CD4-positive, alpha-beta T cell treated with Interleukin-15 for 1 hour (primary cell): ENCODE measurements at regions not wholly inside any gene's neighbourhood (a gene's known extent, or its start where the extent isn't known, plus 50 kb on each side); places are given as distances from the start of the nearest gene placed in this dataset.
"Not testable (repeated sequence)": the region's sequence is repeated elsewhere in the genome, so short reads cannot be mapped to it uniquely, and the experiment has no call there.

Experiments used
- DNase-seq: peaks from one replicate; pipeline ENCODE4 v3.0.0-alpha.2; 2020

DNA sequence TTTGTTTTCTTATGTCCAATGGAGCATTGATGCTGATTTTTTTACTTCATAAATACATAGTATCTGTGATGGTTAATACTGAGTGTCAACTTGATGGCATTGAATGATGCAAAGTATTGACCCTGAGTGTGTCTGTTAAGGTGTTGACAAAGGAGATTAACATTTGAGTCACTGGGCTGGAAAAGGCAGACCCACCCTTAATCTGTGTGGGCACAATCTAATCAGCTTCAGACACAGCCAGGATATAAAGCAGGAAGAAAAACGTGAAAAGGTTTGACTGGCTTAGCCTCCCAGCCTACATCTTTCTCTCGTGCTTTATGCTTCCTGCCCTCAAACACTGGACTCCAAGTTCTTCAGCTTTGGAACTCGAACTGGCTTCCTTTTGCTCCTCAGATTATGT lies 230.6 kb upstream of the SPRY1 start:
- no peak for DNase-seq

DNA sequence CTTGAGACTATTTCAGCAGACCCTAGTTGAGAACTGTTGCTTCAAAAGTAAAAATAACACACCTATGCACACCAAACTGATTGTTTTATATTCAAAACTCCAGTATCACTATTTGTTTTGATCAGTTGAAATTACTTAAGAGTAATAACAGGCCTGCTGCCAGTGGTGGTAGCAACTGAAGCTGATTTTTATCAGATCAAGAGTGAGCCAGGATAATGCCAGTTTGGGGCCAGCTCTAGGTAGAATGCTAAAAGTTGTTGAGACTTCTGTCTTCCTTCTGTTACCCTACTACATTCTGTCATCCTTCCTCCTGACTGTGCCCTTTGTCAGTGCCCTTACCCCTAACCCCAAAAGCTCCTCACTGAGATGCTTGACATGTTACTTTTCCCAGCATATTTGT lies 228.7 kb upstream of the SPRY1 start:
- DNase-seq = no peak

DNA sequence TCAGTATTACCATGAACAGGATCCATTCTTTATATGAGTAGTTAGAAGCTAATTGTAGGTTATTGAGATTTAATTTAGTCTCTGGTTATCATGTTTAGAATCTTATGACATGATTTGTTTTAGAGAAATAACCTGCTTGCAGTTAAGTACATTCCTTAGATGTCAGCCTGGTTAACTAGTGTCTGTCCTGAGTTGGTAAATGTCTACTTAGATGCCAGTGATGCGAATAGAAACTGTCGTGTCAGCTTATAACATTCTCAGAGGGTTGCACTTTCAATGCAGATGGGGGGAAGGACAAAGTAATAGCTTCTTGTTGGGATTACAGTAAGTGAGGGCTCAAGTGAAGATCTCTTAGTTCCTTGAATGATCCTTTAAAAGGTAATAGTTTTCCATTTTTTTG lies 227.8 kb upstream of the SPRY1 start:
- DNase-seq = no peak

DNA sequence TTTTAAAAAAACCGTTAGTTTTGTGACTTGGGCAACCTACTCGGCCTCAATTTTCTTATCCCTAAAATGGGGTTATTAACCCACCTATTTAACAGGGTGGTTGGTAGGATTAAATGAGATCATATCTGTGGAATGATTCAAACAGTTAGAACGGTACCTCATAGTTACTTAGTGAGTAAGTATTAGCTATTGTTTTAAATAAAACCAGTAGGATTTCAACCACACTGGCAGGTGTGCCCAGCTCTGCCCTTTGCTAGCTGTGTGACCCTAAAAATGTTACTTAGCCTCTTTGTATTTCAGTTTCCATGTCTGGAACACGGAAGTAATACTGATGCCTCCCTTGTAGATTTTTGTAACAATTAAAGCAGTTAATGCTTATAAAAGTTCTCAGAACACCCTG lies 225.8 kb upstream of the SPRY1 start:
- DNase-seq = no peak

DNA sequence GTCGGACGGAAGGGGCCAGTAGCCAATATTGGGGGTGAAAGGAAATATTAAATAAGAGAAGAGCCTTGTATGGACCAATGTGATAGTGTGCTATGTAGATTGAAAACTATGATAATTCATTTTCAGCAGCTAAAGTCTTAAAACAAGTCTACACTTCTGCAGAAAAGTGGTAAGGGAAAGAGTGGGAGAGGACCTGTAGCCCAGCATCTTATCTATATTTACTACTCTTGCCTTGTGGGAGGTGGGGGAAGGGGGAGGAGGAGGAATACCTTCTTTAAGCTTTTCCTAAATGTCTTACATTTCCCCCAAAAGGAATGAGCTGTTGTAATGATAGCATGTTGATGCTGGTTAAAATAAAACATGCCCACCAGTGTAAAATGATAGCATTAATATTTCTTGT lies 220.0 kb upstream of the SPRY1 start:
- DNase-seq = no peak

DNA sequence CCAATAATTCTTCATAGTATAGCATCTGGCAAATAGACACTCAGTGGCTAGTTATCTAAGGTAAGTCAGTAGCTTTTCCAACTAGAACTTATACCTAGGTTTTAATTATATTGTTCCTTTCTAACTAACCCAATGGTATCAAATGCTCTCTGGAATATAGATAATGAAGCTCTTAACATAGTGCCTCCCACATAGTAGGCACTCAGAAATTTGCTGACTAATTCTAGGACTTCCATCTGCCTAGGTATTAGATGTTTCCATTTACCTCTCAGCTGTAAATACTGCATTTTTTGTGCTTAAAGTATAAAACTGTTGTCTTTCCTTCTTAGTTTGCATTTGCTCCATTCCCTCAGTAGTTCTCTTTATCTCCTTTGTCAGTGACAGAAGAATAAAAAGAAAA lies 214.3 kb upstream of the SPRY1 start:
- no peak for DNase-seq

DNA sequence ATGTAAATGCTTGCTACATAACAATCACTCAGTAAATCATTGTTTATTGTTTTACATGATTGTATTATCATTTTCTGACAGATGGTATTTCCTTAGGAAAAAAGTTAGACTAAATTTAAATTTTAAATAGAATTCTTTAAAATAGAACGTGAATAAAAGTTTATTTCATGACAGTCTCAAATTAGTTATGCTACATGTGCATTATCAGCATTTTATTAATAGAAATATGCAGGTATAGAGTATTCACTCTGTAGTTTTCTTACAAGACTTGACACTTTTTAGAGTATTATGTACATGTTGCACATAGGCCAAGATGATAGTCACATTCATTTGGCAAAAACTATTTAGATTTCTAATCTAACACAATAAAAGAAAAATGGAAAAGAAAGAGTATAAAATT lies 213.3 kb upstream of the SPRY1 start:
- DNase-seq = no peak

DNA sequence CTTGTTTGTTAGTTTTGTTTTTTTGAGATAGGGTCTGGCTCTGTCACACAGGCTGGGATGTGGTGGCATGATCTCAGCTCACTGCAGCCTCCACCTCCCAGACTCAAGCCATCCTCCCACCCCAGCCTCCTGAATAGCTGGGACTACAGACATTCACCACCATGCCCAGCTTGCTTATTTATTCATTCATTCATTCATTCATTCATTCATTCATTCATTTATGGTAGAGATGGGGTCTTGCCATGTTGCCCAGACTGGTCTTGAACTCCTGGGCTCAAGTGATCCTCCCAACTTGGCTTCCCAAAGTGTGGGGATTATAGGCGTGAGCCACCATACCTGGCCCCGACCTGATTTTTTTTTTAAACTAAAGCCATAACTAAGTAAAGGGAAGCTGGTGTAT lies 212.8 kb upstream of the SPRY1 start:
- not testable (repeated sequence) for DNase-seq

DNA sequence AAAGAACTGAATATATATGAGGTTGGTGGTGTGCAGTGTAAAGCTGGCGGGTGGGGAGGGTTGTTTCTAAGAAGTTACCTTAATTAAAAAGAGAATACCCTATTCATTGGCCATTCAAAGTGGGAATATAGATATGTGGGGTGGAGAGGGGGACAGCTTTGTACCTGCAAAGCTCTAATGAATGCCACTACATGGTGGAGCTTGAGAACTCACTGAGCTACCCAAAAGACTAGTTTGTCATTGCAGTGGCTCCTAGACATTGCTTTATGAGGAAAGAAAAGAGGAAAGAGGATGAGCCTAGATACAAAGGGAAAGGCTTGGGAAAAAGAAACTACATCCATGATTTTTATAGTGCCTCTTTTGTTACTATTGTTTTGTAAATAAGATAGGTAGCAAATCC lies 209.9 kb upstream of the SPRY1 start:
- no peak for DNase-seq

DNA sequence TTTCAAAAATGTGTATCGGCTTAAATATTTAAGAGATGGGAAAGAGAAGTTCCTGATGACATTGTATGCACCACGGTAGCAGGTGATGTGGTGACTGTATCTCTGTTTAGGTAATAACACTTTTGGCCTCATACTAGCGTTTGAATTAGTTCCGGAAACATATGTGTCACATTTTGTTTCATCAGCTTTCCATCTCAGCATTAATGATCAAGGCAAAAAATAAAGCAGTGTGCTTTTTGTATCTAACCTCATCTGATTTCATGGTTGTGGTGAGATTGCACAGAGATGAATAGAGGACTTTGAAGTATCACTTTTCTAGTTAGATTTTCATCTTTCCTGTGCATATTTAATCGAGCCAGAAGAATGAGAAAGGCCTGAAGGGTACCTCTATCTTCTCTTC lies 206.4 kb upstream of the SPRY1 start:
- no peak for DNase-seq

DNA sequence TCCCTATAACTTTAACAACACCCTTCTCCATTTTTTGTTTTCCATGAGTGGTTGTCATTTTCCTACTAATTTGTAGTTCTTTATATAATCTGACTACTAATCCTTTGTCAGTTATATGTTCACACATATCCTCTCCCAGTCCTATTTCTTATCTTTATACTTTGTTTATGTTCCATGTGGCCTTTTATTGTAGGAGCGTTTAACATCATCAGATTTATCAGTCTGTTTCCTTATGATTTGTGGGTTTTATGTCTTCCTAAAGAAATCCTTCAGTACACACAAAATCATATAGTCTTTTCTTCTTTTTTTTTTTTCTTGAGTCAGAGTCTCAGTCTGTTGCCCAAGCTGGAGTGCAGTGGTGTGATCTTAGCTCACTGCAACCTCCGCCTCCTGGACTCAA lies 204.9 kb upstream of the SPRY1 start:
- DNase-seq = no peak

DNA sequence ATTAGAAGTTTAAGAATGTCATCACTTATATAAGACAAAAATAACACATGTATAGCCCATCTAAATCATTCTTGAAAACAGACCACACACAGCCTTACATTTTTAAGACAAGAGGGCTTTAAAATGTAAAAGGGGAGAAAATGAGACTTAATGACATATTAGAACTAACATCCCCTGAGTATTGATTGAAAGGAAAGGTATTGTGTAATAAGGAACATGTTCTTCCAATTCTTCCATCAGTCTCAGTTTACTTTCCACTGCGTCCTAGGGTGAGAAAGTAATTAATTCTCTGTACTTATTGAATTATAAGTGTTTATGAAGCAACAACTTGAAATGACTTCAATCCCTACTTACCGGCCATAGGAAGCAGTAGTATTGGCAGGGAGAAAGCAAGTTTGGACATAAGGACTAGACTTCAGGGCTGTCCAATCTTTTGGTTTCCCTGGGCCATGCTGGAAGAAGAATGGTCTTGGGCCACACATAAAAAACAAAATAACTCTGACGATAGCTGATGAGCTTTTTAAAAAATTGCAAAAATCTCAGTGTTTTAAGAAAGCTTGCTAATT lies 202.7 kb upstream of the SPRY1 start:
- DNase-seq = no peak

DNA sequence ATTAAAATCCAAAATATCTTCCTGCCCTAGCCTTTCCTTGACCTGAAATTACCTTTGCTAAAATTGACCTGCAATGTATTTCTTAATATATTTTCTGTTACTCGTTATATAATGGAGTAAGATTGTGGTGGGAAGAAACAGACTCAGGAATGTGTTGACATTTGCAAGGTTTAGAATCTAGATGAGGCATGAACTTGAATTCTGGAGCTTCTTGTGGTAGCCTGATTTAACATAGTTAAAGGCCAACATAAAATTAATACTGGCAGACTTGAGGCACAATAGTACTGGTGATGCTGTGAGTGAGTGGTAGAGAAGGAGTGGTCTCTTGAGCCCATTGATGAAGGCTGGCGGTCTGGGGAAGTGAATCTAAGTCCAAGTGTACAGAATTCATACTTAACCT lies 197.9 kb upstream of the SPRY1 start:
- no peak for DNase-seq

DNA sequence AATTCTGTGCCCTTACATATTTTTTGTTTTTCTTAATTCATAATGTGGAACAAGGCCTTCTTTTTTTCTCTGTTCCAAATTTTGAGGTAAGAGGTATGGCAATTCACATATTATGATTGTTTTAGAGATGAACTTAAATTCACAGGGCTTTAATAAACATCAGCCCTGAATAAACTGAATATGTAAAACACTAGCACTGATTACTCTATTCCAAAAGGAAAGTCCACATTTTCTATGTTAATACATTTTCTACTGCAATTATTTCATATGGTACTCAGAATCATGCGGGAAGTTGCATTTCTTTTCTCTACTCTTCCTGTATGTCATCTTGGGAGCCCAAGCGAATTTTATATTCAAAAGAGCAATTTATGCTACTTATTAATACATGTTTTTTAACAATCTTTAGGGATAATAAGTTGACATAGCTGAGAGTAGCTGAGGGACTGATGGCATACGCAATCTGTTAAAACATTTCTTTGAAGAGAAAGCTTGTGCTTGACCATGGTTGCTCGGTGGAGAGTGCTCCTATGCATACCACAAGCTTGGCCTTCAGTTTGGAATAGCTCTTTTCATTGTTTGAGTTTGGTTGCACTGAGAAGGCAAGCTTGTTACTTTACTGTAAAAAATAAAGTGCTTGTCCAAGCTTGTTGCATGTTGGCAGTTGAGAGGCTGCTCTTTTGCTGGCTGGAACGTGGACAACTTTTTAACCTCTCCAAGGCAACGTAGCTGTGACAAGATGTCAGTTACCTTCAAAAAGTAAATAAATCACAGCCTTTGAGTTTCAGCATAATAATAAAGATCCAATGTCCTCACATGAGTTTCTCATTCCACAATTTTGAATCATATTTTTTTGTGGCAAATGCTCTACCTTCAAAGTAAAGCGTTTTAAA lies 196.3 kb upstream of the SPRY1 start:
- no peak for DNase-seq

DNA sequence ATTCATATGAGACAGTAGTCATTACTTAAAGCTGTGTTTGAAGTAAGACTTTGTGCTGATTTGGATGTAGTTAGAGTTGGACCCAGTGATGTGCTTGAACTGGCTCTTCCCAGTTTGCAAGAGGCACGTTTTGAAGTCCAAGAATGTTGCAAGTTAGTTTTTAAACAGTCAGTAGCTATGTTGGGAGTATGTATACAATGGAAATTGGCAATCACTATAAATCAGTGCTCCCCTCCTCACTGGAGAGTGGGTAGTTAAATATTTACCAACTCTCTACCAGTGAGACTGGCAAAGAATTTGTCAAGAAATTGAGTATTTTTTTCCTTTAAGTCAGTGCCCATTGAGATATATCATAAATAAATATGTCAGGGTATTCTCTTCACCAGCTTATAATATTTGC lies 191.9 kb upstream of the SPRY1 start:
- no peak for DNase-seq

DNA sequence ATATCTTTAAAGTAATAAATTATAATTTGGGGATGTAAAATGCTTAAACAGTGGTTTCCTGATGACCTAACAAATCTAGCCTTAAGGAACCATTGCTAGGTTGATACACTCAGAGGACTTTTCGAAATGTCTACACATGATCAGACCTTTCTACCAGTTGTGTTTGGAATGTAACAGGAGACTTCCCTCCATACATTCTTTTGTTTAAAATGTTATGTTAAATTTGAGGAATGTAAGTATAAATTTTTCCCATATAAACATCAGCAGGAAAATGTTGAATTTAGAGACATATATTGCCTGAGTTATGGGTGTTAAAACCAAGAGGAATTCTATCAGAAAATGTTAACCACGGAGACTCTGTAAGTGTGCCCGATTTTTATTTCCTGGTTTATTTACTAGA lies 190.6 kb upstream of the SPRY1 start:
- DNase-seq = no peak

DNA sequence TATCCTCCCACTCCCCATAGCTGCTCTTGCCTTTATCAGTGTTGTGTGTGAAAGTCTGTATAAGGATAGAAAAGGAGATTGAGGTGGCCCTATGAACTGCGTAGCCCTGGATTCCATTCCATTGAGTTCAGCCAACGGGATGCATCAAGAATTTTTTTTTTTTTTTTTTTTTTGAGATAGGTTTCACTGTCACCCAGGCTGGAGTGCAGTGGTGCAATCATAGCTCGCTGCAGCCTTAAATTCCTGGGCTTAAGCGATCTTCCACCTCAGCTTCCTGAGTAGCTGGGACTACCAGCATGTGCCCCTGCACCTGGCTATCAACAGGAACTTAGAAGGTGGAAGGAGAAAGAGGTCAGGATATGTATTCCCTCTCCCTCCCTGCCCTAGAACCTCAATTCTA lies 187.2 kb upstream of the SPRY1 start:
- DNase-seq = no peak

DNA sequence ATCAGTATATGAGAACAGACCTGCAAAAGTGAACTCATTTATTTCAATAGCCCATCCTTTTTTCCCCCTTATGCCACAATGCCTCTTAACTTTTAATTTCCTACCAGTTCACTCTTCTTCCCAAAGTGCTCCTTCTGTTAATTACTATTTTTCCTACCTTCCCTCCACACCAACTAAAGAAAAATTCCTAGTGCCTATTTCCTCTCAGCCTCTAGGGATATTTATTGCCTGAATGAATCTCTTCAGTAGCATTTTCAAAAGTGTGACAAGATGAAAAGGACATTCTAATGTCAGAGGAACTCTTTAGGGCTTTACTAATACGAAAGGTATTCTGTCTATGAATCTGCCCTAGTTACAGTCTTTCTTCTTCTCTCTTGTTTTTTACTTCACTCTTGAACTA lies 181.1 kb upstream of the SPRY1 start:
- DNase-seq = no peak

DNA sequence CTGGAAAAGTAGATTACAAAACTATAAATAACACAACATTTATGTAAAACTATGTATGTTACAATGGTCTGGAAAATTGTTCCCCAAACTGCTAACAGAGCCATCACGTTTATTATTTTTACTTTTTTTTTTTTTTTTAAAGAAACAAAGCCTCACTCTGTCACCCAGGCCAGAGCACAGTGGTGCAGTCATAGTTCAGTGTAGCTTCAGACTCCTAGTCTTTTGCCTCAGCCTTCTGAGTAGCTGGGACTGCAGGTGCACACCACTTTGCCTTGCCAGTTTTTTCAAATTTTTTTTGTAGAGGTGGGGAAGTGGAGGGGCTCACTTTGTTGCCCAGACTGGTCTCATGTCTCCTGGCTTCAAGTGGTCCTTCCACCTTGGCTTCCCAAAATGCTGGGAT lies 180.1 kb upstream of the SPRY1 start:
- no peak for DNase-seq

DNA sequence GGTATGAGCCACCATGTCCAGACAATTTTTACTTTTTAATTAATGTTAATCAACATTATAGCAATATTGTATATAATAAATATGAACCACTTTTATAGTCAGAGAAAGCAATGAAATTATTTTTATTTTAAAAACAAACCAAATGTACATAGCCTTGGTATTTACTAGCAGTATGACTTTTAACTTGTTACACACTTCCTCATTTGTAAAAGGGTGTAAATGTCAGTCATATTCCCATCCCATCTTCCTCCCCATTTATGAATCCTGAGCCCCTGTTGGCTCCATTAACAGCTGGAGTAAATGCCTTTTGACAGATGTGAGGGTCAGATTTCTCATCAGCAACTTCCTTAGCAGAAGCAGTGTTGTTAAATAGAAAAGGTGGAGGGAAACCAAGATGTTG lies 179.6 kb upstream of the SPRY1 start:
- no peak for DNase-seq

DNA sequence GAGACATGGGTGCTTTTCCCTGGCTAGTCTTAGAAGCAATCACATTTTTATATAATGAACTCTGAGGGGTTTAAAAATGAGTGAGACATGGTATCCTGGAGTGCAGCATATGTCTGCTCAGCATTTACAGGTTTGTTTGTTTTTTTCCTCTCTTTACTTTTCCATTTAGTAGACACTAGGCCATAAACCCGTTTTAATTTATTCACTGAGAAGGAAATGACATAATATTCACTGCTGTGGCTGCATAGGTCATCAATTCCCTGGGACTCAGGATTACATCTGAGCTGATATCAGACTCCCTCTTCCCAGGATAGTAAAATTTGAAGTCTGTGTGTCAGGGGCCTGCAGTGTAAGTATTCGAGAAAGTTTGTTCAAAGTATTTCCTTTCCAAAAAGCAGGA lies 178.9 kb upstream of the SPRY1 start:
- DNase-seq = no peak

DNA sequence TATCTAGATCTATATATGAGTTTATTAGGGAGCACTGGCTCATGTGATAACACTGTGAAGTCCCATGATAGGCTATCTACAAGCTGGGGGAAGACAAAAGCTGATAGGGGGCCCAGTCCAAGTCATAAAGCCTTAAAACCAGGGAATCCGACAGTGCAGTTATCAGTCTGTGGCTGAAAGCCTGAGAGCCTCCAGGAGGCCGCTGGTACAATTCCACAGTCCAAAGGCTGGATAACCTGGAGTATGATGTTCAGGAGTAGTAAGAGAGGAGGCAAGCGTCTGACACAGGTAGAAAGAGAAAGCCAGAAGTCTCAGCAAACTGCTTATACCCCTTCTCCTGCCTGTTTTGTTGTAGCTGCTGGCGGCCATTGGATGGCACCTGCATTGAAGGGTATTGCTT lies 177.6 kb upstream of the SPRY1 start:
- no peak for DNase-seq

DNA sequence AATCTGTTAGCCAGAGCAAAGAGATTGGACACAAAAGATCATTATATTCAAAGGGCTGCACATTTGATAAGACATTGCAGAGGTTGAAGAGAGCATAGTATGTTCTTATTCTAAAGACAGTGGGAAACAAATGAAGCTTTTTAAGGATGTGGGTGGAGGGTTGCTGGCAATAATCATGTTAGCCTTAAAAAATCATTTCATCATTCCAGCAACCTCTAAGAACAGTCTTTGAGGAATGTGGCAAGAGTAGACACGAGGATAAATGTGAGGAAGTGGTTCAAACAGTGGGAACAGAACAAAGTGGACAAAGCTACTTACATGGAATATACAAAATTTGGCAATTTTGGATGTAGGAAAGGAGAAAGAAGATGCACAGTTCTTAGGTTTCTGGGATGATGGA lies 167.3 kb upstream of the SPRY1 start:
- DNase-seq = no peak

DNA sequence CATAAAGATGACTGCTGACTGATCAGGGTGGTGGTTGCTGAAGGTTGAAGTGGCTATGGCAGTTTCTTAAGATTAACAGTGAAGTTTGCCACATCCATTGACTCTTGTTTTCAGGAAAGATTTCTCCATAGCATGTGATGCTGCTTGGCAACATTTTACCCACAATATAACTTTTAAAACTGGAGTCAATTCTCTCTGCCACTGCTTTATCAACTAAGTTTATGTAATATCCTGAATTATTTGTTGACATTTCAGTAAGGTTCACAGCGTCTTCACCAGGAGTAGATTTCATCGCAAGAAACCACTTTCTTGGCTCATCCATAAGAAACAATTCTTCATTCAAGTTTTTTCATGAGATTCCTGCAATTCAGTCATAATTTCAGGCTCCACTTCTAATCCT lies 166.5 kb upstream of the SPRY1 start:
- DNase-seq = no peak

DNA sequence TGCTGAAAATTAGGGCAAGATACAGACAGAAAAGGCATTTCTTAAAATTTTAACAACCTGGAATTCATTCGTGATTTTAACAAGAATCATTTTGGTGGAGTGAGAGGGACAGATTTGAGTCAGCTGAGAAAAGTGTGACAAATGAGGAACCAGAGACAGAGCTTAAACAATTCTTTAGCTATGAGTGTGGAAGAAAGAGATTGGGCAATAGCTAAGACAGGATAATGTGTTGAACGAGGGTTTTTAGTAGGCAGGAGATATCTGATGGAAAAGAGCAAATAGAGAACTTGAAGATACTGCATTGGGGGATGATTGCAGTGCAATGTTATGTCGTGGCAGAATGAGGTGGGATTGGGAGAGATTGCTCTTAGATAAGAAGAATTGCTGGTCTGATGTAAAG lies 164.2 kb upstream of the SPRY1 start:
- no peak for DNase-seq
